NCI-H1048 (cell line): ENCODE measurements at regions not wholly inside any gene's neighbourhood (a gene's known extent, or its start where the extent isn't known, plus 50 kb on each side); places are given as distances from the start of the nearest gene placed in this dataset.
"Not testable (repeated sequence)": the region's sequence is repeated elsewhere in the genome, so short reads cannot be mapped to it uniquely, and the experiment has no call there.

Experiments
- DNase-seq: peaks from one replicate; lab custom pipeline; 2025; lab: John Stamatoyannopoulos, UW

GRCh38 chr9:115301581-115301980 is 183.6 kb upstream of the TNC start:
- no peak for DNase-seq

- DNase-seq, result no peak
Observed at GRCh38 chr9:115305543-115305942, 187.6 kb upstream of the TNC start.

- no peak for DNase-seq
Observed at GRCh38 chr9:115306865-115307264, 188.9 kb upstream of the TNC start.

- no peak for DNase-seq
Observed at GRCh38 chr9:115313545-115313944, 195.6 kb upstream of the TNC start.

GRCh38 chr9:115326461-115326860 is 208.5 kb upstream of the TNC start:
- DNase-seq, result no peak

GRCh38 chr9:115327436-115328122 is 209.6 kb upstream of the TNC start:
- no peak for DNase-seq

- no peak for DNase-seq
Observed at GRCh38 chr9:115328228-115328627, 210.3 kb upstream of the TNC start.

GRCh38 chr9:115328677-115329076 is 210.7 kb upstream of the TNC start:
- DNase-seq, result no peak

- no peak for DNase-seq
Observed at GRCh38 chr9:115333277-115334070, 215.5 kb upstream of the TNC start.

GRCh38 chr9:115335439-115335838 is 217.5 kb upstream of the TNC start:
- no peak for DNase-seq

GRCh38 chr9:115340314-115340713 is 222.4 kb upstream of the TNC start:
- no peak for DNase-seq

GRCh38 chr9:115341426-115341825 is 223.5 kb upstream of the TNC start:
- no peak for DNase-seq

- DNase-seq, result not testable (repeated sequence)
Observed at GRCh38 chr9:115347776-115348175, 229.8 kb upstream of the TNC start.

GRCh38 chr9:115348936-115349335 is 231.0 kb upstream of the TNC start:
- not testable (repeated sequence) for DNase-seq

GRCh38 chr9:115349542-115349941 is 231.6 kb upstream of the TNC start:
- no peak for DNase-seq

- DNase-seq, result no peak
Observed at GRCh38 chr9:115350548-115350947, 232.6 kb upstream of the TNC start.

- no peak for DNase-seq
Observed at GRCh38 chr9:115353681-115354080, 235.7 kb upstream of the TNC start.

GRCh38 chr9:115357821-115358220 is 239.9 kb upstream of the TNC start:
- no peak for DNase-seq

- DNase-seq, result no peak
Observed at GRCh38 chr9:115359017-115359780, 241.2 kb upstream of the TNC start.

GRCh38 chr9:115360122-115360521 is 242.2 kb upstream of the TNC start:
- DNase-seq, result no peak

GRCh38 chr9:115362101-115362500 is 244.1 kb upstream of the TNC start:
- DNase-seq, result no peak

GRCh38 chr9:115362640-115363039 is 244.7 kb upstream of the TNC start:
- no peak for DNase-seq

GRCh38 chr9:115364991-115365390 is 247.0 kb upstream of the TNC start:
- DNase-seq, result no peak
